DMS 273 treated with DMSO at 0.1 percent for 48 hours (cell line): ENCODE measurements at regions not wholly inside any gene's neighbourhood (a gene's known extent, or its start where the extent isn't known, plus 50 kb on each side); places are given as distances from the start of the nearest gene placed in this dataset.
A peak's percentile ranks its signal among the peaks of the same experiment; 100 is the strongest.

Source experiments
- DNase-seq: peaks from one replicate; lab custom pipeline; 2025; lab: John Stamatoyannopoulos, UW

DNA sequence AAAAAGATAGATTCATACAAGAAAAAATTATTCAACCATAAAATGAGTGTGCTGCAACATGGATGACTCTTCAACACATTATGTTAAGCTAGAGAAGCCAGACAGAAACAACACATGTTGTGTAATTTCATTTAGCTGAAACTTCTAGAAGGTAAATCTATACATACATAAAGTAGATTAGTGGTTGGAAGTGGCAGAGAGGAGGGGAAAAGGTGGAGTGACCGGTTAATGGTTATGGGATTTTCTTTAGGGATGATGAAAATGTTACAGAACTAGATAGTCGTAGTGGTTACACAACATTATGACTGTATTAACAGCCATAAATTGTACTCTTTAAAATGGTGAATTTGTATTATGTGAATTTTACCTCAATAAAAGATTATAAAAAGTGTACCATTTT lies 304.1 kb upstream of the SLC35B3 start:
- DNase-seq = no peak

DNA sequence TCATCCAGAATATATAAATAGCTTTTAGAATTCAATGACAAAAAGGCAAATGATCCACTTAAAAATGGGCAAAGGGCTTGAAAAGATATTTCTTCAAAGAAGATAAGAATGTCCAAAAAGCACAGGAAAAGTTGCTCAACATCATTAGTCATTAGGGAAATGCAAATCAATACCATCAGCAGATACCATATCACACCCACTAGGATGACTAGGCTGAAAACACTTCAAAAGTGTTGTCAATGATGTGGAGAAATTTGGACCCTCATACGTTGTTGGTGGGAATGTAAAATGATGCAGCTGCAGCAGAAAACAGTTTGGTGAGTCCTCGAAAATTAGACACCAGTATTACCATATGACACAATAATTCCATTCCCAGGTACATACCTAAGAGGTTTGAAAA lies 303.6 kb upstream of the SLC35B3 start:
- DNase-seq = no peak

DNA sequence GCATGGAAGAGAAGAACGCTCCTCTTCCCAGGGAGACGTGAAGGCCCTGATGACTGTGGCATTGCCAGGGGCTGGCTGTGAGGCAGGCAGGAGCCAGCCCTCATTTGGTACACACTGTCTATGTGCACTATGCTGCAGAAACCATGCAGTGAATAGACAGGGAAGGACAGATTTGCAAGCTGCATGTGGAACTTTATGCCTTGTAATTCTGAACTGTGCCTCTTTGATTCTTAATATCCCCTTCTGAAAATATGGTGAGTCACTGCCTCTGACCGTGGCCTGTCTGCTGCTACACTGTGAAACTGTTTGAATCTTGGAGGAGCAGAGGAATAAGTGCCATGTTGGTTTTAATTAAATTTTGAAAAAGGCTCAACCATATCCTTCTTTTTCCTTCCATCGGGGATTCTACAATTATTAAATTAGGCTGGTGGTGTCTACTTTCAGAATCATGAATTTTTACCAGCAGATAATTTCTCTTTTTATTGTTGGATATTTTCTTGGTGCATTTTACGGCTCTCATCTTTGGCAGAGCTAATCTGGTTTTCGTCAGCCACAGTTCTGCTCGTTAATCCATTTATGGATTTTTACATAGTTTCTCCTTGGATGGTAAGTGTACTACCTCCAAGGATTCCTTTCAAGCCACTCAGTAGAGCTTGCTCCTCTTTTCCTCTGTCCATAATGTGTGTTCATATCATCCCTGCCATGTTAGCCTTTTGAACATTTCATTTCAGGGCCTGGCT lies 301.0 kb upstream of the SLC35B3 start:
- no peak for DNase-seq

DNA sequence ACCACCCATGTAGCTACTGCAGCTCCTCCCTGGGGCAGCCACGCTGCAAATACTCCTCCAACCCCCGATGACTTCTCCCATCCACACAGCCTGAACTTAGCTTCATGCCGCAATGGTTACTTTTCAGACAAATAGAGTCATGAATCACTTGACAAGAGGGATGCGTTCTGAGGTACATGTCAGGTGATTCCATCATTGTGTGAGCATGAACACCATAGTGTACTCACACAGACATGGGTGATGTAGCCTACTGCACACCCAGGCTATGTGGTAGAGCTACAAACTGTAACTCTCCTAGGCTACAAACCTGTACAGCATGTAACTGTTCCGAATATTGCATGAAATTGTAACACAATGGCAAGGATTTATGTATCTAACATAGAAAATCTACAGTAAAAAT lies 298.5 kb upstream of the SLC35B3 start:
- DNase-seq = no peak

DNA sequence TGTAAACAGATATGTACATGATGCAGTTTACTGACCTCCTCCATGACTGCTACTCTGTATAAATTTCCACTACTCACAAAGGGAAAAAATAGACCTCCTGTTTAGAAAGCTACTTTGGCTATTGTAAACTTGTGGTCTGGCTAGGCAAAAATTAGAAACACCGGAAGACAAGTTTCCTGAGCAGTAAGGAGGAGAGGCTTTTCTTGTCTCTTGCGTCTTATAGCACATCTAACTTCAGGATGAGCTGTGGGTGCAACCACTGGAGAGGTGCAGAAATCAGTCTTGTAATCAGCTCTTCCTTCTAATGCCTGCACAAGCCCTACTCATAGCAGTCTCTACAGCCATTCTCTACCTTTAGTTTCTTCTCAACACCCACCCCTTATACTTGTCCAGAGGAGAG lies 296.5 kb upstream of the SLC35B3 start:
- no peak for DNase-seq

DNA sequence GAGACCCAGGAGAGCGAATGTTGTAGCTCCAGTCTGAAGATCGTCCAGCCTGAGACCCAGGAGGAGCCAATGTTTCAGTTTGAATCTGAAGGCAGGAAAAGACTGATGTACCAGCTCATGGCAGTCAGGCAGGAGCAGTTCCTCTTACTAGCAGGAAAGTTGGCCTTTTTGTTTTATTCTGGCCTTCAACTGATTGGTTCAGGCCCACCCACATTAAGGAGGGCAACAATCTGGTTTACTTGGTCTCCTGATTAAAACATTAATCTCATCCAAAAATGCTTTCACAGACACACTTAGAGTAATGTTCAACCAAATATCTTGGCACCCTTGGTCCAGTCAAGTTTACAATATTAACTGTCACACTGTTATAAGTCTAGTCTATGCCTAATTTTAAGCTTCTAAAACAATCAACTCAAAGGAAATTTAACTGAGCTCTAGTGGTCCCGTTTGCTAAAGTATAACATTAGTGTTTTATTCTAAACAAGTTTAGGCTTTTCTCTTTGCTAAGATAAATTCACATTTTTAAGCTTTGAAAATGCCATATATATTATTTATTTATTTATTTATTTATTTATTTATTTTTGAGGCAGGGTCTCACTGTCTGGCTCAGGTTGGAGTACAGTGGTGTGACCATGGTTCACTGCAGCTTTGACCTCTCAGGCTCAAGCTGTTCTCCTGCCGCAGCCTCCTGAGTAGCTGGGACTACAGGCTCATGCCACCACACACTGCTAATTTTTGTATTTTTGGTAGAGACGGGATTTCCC lies 275.5 kb upstream of the SLC35B3 start:
- DNase-seq = no peak

DNA sequence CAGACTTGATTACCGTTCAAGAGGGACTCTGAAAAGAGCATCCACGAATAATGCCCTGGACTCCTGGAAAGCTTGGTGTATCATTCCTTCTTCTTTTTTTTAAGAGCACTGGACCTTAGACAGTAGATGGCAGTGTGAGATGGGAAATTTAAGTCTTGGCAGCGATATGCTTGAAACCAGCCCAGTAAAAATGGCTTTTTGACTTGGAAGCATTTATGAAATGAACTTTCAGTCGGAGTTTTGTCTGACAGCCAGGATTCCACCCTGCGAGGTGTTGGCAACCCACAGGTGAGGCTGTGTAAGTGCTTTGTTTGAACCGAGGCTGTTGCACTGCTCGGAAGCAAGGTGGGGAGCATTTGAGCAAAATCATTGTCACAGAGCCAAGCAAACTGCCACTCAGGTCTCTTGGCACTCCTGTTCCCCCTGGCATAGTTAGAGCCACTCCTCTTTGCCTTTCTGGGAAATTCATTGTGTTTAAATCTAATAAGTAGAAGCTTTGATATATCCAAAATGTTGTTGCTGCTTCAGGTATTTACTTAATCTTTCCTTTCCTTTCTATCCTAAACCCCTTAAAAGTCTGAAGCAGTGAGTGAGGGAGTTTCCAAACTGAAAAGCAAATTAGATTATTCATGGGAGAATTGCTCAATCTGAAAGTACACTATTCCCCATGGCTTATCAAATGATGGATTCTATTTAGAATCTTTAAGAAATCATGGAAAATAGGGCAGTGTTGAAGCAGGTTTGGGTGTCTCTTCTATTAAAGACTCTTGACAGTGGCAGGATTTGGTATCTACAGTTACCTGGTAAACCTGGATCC lies 272.8 kb upstream of the SLC35B3 start:
- peak; percentile 12 for DNase-seq

DNA sequence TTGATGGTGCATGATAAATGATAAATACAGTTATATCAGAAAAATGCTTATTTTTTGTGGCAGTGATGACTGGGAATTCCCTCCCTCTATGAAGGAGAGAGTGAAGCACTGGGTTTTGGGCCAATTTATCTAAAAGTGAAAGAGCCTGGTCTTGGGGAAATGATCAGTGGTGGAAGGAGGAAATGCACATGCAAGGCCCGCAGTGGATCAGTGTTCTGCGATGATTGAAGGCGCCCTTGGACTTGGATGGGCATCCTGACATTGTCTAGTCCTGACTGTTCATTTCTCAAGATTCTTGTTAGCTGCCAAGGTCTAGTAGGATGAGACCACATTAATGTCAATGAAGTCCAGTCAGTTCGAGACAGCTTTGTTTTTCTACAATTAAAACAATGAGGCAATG lies 272.0 kb upstream of the SLC35B3 start:
- DNase-seq = no peak

DNA sequence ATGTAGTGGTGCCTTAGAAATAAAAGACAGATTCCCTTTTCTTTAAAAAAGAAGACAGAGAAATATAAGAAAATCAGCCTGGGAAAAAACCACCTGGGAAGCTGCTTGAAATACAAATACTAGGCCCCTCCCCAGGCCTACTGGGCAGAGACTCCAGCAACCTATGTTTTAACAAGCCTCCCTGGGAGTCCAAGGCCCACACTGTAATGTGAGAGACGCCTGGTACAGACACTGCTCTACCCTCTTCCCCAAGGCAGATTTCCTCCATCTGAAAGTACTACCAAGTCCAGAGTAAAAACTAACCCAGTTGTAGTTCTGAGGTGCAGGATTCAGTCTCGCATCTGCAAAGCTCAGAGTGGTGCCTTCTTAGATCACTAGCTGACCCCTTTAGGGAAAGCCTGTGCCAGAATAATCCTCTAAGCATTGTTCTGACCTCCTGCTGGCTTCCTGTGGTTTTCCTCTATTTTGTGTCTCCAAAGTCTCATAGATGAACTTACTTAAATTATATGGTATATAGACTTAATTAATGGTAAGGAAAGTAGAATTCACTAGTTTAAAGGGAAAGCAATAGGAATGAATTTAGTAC lies 270.2 kb upstream of the SLC35B3 start:
- DNase-seq = no peak

DNA sequence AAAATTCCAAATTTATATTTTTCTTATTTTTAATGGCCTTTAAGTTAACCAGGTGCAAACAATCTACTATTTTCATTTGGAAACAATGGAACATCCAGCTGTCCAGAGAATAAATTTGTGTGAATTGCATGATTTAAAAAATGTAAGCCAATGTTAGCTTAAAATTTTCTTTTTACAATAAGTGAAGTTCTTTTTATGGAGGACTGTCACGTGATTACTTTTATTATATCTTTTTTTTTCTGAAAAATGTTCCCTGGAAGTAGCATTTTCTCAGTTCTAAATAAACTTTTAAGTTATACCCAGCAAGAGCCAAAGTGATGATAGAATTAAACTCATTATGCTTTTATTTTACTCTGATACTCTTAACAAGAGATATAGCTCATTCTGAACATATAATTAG lies 267.7 kb upstream of the SLC35B3 start:
- no peak for DNase-seq

DNA sequence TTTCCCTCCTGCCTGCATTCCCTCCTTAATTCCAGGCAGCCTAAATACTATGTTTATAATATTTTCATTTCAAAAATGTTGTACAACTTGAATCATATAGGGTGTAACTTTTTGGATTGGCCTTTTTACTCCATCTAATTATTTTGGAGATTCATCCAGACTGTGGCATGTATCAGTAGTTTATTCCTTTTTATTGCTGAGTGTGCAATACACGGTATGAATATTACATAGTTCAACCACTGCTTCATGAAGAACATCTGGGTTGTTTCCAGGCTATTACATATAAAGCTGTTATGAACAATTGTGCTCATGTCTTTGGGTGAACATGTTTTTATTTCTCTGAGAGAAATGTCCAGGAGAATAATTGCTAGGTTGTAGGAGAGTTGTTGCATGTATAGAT lies 253.5 kb upstream of the SLC35B3 start:
- no peak for DNase-seq

DNA sequence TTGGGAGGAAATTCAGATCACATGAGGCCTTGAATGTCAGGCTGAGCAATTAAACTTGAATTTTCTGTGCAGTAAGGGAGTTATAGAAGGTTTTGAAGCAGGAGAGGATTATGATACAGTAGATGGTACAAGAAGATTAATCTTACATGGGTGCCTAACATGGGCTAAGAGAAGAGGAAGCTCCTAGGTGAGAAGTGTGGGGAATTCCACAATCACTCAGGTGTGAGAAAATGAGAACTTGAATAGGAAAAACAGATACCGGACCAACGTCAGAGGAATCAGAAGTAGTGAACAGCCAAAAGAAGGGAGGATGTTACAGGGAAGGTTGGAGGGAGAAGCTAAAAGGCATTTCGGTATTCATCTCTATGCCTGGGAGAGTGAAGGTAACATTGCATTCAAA lies 250.7 kb upstream of the SLC35B3 start:
- DNase-seq = no peak

DNA sequence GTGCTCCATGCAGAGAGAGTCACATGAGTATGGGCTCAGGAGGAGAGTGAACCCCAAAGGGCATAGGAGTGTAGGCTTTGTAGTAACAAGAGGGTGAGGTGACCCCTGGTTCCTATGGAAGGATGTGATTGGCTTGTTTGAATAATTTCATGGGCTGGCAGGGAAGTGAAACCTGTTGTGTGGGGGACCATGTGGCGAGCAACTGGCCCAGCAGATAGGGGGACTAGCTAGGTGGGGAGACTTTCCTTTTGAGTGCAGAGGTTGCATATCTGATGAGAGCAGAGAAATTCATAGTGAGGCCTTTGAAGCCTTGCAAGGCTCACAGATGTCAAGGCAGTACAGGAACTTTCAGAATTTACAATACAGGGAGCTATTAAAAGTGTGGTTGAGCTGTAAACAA lies 247.9 kb upstream of the SLC35B3 start:
- no peak for DNase-seq

DNA sequence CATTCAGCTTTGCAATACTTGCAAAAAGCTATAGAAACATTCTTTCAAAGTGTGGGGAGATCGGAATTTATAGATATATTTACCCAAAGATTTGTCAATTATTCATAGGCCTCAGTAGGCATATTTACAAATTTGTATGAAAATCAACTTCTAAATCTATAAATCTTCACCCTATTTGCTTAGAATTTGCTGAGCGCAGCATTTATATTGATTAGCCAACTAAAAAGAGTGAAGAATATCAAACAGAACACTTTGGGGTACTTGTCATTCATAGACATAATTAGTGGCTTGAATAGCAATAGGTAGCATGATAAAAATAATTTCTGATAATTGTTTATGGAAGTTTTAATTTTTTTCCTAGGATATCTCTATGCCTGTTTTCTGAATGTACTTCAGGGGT lies 244.5 kb upstream of the SLC35B3 start:
- no peak for DNase-seq

DNA sequence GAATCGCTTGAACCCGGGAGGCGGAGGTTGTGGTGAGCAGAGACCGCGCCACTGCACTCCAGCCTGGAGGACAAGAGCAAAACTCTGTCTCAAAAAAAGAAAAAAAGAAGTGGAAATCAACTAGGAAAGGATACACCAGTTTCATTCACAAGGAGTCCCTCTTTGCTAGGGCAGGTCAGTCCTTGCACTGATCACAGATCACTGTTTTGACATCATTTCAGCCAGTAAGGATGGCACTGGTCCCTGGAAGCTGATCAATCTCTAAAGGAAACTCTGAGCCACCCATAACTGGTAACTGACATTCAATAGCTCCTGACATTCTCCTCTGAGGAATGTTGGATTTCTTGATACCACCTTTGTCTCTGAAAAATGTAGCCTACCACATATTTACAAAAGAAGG lies 243.1 kb upstream of the SLC35B3 start:
- DNase-seq = no peak

DNA sequence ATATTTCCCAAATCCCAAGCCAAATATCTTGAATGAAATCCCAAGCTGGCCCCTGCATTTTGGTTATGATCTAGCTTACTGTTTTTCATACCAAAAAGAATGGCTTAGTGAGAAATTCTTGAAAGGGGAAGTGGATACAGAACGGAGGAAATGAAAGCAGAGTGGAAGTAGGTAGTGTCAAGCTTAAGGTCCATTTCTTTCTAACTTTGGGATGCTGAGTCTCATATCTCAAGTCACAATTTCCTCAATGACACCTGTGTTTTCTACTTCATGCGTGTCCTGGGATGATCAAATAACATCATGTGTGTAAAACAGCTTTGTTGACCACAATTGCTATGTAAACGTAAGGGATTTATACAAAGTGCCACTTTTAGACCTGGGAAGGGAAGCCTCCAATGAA lies 238.8 kb upstream of the SLC35B3 start:
- no peak for DNase-seq

DNA sequence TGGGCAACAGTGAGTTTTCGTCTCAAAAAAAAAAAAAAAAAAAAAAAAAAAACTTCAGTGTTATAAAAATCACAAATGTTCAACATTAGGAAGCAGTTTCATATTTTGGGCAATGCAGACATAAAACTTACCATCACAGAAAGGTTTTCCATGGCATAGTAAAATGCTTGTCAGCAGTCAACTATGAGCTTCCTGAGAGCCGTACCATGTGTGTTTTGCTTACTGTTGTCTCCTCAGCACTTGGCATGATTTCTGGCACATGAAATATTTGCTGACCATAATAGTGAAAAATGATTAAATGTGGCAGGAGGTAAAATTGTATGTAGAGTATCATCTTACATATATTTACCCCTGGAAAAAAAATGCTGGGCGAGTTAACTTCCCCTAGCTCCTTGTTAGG lies 237.5 kb upstream of the SLC35B3 start:
- DNase-seq = no peak

DNA sequence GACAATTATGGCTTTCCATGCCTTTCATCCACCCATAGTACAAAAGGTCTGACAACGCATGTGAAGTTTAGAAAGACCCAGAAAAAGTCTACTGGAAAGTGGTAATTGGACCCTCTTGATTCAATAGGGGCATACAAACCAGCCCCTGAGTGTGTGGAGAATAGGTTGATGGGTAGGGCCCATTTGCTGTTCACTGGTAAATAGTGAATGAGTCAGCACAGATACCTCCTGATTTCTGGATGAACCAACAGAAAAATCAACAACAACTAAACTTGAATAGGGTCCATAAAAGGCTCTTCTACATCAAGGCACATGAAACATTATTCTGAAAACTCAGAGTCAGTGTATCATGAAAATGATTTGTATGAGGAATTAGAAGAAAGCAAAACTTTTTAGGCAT lies 235.4 kb upstream of the SLC35B3 start:
- DNase-seq = no peak

DNA sequence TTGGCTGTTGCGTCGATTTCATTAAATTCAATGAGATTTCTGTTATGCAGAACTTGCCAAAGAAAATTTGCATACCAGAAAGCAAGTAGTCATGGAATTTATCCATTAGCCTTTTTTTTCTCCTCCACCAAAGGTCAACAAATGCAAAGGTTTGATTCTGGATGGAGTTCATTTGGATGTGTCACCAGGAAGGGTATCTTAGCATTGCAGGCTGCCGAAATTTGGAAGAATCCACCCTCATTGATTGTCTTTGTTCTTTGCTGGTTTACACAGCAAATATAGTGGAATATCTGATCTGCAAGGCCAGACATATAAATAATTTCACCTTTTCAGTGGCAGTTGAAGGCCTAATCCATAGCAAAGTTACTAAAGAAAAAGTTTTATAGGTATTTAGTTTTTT lies 229.4 kb upstream of the SLC35B3 start:
- no peak for DNase-seq

DNA sequence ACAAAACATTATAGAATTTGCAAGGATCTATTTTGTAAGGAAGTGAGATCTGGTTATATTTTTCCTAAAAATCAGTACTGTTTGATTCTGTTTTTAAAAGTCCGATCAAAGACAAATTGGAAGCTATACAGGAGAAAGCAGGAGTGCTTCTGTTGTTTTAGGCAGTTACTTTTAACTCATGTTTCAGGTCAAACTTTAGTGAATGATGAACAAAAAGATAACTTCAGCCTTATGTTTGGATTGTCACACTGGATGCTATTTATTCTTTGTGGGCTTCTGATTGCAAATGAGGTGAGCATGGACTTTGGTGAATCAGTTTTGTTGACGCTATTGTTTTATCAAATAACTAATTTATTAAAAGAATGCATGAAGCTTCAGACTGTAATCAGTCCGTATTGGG lies 228.7 kb upstream of the SLC35B3 start:
- DNase-seq = no peak

DNA sequence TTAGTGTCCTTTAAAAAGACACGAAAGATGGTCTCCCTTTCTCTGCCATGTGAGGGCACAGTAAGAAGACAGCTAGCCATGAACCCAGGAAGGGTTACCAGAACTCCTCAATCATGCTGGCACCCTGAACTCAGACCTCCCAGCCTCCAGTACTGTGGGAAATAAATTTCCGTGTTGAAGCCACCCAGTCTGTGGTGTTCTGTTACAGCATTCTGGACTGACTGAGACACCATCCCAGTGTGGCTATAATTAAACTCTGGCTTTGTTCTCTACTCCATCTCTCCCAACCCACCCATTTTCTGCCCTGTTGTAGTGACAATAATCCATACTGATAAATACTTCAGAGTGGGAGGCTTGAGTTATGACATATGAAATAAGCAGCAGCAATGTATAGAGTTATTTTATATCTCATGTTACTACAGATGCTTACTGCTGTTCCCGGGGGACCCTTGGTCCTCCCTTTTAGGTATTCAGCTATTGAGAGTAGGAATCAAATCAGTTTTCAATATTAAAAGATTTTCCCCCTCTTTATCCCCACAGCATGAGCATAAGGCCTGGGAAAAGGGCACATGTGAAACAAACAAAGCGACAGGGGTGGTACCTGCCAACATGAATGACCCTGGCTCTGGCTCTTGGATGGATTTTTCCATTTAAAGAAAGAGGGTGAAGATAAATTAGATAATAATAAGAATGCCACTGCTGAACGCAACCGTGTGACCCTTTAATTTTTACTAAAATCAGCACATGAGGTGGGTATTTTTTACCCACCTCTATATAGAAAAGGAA lies 224.3 kb upstream of the SLC35B3 start:
- DNase-seq = no peak

DNA sequence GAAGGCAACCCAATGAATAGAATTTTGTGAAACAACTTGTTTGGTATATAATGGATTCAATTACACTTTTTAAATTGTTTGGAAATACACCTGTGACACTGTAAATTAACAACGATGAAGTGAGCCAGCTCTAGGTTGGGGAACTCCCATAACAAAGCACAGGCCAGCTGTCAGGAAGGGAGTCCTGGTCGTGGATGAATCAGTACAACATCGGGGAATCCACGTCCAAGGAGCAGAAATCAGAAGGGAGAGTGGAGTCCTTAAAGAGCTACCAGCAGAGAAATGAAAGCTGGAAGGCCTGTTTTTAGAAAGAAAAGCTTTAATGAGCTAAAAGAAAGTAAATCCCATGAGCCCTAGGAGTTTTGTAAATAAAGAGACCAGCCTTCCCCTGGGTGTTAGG lies 223.1 kb upstream of the SLC35B3 start:
- DNase-seq = no peak
